SU-DHL-6 (cell line): ENCODE measurements at regions not wholly inside any gene's neighbourhood (a gene's known extent, or its start where the extent isn't known, plus 50 kb on each side); places are given as distances from the start of the nearest gene placed in this dataset.

ENCODE experiments used
- H2AFZ ChIP-seq: fragments of 200-600 bp; sonication (generic); 2 replicates; pipeline ENCODE4 v1.6.1; 2014; ENCODE audit warnings: low read depth, mild to moderate bottlenecking, moderate library complexity, mixed read lengths, antibody characterized with exemption, low read length; ENCODE audit not compliant: severe bottlenecking
- H3F3A ChIP-seq: fragments of 200-600 bp; shearing (Covaris generic); 2 replicates; pipeline ENCODE4 v1.6.0; 2016; ENCODE audit warnings: antibody characterized with exemption, mild to moderate bottlenecking; ENCODE audit not compliant: insufficient read depth
- H3K27ac ChIP-seq: fragments of 200-600 bp; sonication (generic); 2 replicates; pipeline ENCODE4 v1.5.1; 2016; ENCODE audit warnings: low read depth, mild to moderate bottlenecking, low read length, moderate library complexity, mixed read lengths
- H3K27me3 ChIP-seq: fragments of 200-600 bp; sonication (generic), shearing (Covaris generic); 2 replicates; pipeline ENCODE4 v1.6.0; 2014; ENCODE audit warnings: mild to moderate bottlenecking, low read length
- H3K36me3 ChIP-seq: fragments of 200-600 bp; sonication (generic); 2 replicates; pipeline ENCODE4 v1.6.1; 2014; ENCODE audit warnings: mild to moderate bottlenecking, low read length, mixed read lengths
- H3K4me2 ChIP-seq: fragments of 300-600, 200-600 bp; shearing (Covaris generic), sonication (generic); 2 replicates; pipeline ENCODE4 v1.6.0; 2014; ENCODE audit warnings: low read length, low read depth, mild to moderate bottlenecking; ENCODE audit not compliant: poor library complexity, severe bottlenecking
- H3K4me3 ChIP-seq: fragments of 200-600 bp; sonication (generic); 2 replicates; pipeline ENCODE4 v1.5.1; 2014; ENCODE audit warnings: antibody characterized with exemption, low read length, mild to moderate bottlenecking, mixed read lengths; ENCODE audit not compliant: insufficient read depth, poor library complexity, severe bottlenecking
- H3K79me2 ChIP-seq: fragments of 200-600 bp; sonication (generic); 2 replicates; pipeline ENCODE4 v1.6.1; 2014; ENCODE audit warnings: mild to moderate bottlenecking, low read length, moderate library complexity; ENCODE audit not compliant: insufficient read depth
- H3K9ac ChIP-seq: fragments of 200-600 bp; sonication (generic); 2 replicates; pipeline ENCODE4 v1.7.0; 2014; ENCODE audit warnings: mild to moderate bottlenecking, low read length
- H3K9me2 ChIP-seq: fragments of 200-600 bp; sonication (generic); replicated peaks from 2 replicates; pipeline ENCODE4 v1.6.1; 2014; ENCODE audit warnings: low read length; ENCODE audit not compliant: insufficient read depth
- H3K9me3 ChIP-seq: fragments of 200-600 bp; sonication (generic); 2 replicates; pipeline ENCODE4 v1.6.1; 2014; ENCODE audit warnings: low read length, mixed read lengths; ENCODE audit not compliant: insufficient read depth
- H4K20me1 ChIP-seq: fragments of 200-600 bp; sonication (generic); 2 replicates; pipeline ENCODE4 v1.6.1; 2014; ENCODE audit warnings: low read depth, mild to moderate bottlenecking, antibody characterized with exemption, low read length, moderate library complexity, mixed read lengths
- CTCF ChIP-seq: fragments of 200-600 bp; sonication (generic); IDR thresholded peaks from one replicate; pipeline ENCODE4 v1.5.1; 2017; ENCODE audit warnings: antibody characterized with exemption, mild to moderate bottlenecking, low read length, moderate library complexity; ENCODE audit not compliant: insufficient read depth, poor library complexity, severe bottlenecking
- EZH2phosphoT487 ChIP-seq: fragments of 200-600 bp; sonication (generic), shearing (Covaris generic); conservative IDR thresholded peaks from 2 replicates; pipeline ENCODE4 v1.6.1; 2018; ENCODE audit warnings: mild to moderate bottlenecking, antibody characterized with exemption, low read length, moderate library complexity, mixed read lengths

- no peak overlapping the region for H3K9ac ChIP-seq
- no peaks in the 10 kb centered on the region for H3K36me3 ChIP-seq
- H3K79me2 ChIP-seq: no peaks in the 10 kb centered on the region
- H3K27me3 ChIP-seq: no peaks in the 10 kb centered on the region
- H3K9me2 ChIP-seq: no peaks in the 10 kb centered on the region
- H3F3A ChIP-seq: no peaks in the 10 kb centered on the region
- H4K20me1 ChIP-seq: no peaks in the 10 kb centered on the region
- no peak overlapping the region for H3K4me3 ChIP-seq
- H2AFZ ChIP-seq: no peak overlapping the region
- H3K27ac ChIP-seq: no peak overlapping the region
- TF ChIP-seq CTCF: no peak
- no peak for TF ChIP-seq EZH2phosphoT487
- H3K9me3 ChIP-seq: no peaks in the 10 kb centered on the region
- no peak overlapping the region for H3K4me2 ChIP-seq
Measured at GRCh38 chr21:16409352-16409751, 679.6 kb downstream of the USP25 start.

- H3K27ac ChIP-seq: no peak overlapping the region
- no peak overlapping the region for H2AFZ ChIP-seq
- no peak overlapping the region for H3K9ac ChIP-seq
- H3K9me2 ChIP-seq: no peaks in the 10 kb centered on the region
- no peaks in the 10 kb centered on the region for H3K79me2 ChIP-seq
- H4K20me1 ChIP-seq: no peaks in the 10 kb centered on the region
- H3K4me2 ChIP-seq: no peak overlapping the region
- no peaks in the 10 kb centered on the region for H3K27me3 ChIP-seq
- H3F3A ChIP-seq: no peaks in the 10 kb centered on the region
- no peaks in the 10 kb centered on the region for H3K36me3 ChIP-seq
- H3K4me3 ChIP-seq: no peak overlapping the region
- no peak for TF ChIP-seq CTCF
- H3K9me3 ChIP-seq: no peaks in the 10 kb centered on the region
Measured at GRCh38 chr21:16418226-16418625, 688.4 kb downstream of the USP25 start.

GRCh38 chr21:16418642-16419041, 688.9 kb downstream of the USP25 start:
- Histone ChIP-seq H3K9me2 (no peaks in the 10 kb centered on the region), H3K79me2 (no peaks in the 10 kb centered on the region), H2AFZ (no peak overlapping the region), H3K36me3 (no peaks in the 10 kb centered on the region), H3K27me3 (no peaks in the 10 kb centered on the region), H3F3A (no peaks in the 10 kb centered on the region), H3K27ac (no peak overlapping the region), H3K9ac (no peak overlapping the region), H3K4me2 (no peak overlapping the region), H3K9me3 (no peaks in the 10 kb centered on the region), H4K20me1 (no peaks in the 10 kb centered on the region), H3K4me3 (no peak overlapping the region)
- no peak for TF ChIP-seq CTCF
- TF ChIP-seq EZH2phosphoT487: no peak
